HT1080 (cell line): ENCODE measurements at regions not wholly inside any gene's neighbourhood (a gene's known extent, or its start where the extent isn't known, plus 50 kb on each side); places are given as distances from the start of the nearest gene placed in this dataset.
"Not testable (repeated sequence)": the region's sequence is repeated elsewhere in the genome, so short reads cannot be mapped to it uniquely, and the experiment has no call there.

Source experiments
- DNase-seq: peaks from one replicate; pipeline ENCODE4 v3.0.0-alpha.2; 2015; ENCODE audit warnings: low read depth

DNA sequence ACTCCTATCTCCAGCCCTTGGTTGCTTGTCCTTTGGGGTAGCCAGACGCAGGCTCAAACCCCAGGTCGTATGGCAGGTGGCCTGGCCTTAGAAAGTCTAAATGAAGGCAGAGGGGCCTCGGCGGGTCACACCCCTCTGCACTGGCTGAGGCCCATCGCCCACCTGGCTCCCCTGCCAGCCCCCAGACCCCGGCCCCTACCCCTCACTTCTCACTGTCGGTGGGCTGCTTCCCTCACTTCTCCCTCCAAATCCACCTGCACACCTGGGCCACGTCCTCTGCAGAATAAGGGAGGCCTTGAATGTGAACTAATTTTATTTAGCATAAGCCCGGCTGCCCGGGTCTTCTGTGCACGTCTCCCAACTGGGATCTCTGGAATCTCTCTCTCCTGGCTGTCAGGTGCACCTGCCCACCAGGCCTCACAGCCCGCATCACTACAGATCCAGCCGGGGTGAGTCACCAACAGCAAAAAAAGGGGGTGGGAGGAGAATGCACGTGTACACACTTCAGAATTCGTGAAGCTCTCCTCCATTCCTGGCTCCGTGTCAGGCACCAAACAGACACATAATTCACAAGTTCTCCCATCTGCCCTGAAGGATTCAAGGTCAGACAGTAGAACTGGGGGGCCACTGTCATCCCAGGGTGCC, 107.5 kb upstream of the SIM2 start:
- no peak for DNase-seq

DNA sequence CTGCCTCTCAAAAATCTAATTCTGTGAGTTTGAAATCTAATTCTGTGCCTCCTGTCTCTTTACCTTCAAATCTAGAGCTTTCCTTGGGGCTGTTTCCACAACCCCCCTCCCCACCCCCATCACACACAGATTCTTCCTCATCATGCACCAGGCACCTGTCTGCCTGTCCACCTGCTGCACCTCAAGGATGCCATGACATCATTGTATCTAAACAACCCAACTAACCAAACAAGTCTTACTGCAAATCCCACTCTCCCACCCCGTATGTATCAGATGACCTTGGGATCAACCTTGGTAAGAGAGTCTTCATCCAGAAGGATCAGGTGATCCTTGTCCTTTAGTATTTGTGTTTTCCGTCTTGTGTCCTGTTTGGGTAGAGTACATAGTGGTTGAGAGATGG, 102.7 kb upstream of the SIM2 start:
- DNase-seq, result no peak

DNA sequence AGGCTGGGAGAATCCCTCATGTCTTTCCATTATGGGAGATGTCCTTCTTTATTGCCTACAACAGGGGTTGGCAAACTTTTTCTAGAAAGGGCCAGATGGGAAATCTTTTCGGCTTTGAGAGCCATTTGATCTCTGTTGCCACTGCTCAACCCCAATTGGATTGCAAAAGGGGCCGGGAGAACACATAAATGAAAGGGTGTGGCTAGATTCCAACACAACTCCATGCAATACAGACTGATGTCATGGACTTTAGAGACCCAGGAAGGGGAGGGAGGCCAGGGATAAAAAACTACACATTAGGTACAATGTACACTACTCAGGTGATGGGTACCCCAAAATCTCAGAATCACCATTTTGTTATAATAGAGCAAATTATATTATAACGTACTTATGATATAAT, 97.6 kb upstream of the SIM2 start:
- no peak for DNase-seq

DNA sequence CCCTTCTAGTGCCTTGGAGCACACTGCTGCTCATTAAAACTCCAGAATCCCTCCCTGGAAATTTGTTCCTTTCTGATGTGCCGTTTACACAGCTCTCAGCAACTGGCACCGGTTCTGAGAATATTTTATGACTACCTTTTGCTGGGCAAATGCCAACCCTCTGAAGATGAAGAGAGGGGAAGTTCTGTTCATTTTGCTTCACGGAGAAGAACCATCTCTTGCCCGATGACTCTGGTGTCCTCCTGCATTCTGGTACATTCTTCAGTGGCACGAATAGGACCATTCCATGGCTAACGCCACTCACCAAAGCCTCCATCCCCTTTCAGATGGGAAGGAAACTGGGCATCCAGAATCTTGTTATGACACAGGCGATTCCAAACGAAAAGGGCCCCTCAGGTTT, 96.2 kb upstream of the SIM2 start:
- no peak for DNase-seq

DNA sequence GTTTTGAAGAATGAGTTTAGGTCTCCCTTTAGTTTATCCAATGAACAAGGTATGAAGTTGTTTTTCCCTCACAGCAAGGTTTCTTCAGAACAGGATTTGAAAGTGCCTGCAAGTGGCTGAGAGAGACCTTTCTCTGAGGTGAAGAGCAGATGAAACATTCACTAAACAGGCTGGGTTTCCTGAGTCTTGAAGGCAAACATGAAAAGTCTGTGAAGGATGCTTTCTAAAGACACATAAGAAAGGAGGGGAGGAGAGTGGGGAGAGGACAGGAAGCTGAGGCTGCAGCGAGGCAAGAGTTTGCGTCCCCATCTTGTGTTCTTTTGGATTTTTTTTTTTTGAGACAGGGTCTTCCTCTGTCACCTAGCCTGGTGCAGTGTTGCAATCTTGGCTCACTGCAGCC, 95.7 kb upstream of the SIM2 start:
- no peak for DNase-seq

DNA sequence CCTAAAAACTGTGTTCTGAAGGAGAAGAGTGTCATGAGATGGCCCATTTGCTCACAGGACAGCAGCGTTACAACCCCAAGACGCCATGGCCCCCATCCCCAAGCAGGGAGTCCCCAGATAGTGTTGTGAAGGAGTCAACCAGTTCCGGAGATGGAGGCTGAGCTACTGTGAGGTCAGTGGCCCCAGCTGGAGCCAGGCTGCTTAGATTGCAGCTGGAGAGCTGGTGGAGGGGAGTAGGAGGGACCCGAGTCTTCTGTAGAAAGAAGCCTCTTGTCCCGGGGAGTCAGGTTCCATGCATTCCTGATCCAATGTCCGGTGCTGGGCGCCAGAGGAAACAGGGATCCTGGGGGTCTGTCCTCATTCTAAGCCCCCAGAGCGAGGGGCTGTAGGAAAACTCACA, 93.5 kb upstream of the SIM2 start:
- DNase-seq, result no peak

DNA sequence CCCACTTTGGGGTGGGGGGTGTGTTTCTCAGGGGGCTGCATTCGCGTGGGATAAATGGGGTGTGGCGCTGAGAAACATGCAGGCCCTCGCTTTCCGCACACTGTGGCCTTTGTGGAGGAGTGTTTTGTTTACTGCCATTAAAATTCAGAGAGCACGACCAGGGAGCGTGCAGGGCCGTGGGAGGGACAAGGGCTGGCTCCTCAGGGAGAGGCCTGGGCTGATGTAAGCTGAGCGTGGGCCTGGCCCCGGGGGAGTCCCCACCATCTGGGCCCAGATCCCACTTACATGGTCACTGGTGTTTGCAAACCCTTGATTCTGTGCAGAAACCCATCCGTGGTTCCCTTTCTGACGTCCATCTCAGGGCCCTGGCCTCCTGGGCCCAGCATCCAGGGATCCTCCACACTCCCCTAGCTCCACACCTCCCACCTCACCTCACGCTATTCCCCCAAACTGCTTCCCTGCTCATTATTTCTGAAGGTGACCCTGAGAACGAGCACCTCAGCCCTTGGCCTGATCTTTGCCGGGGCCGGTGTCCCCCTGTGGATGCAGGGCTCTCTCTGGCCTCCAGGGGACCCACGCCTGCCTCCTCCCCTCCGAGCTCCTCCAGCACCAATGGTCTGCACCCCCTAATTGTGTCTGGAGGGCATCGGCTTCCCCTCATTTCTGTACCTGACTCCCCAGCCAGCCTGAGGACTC, 92.5 kb upstream of the SIM2 start:
- no peak for DNase-seq

DNA sequence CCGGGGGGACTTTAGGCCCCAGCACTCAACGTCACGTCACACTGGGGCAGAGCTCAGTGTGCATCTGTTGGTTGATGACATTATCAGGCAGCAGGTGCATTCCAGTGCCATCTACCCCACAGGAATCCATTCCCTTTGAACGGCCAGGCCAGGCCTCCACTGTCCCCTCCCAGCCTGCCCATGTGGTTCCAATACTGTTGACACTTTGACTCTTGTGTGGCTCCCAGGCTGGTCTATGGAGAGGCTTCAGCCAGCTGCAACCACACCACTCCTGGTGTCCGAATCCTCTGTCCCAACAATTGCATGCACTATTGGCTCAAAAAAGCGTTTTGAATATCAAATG, 92.0 kb upstream of the SIM2 start:
- DNase-seq, result no peak

DNA sequence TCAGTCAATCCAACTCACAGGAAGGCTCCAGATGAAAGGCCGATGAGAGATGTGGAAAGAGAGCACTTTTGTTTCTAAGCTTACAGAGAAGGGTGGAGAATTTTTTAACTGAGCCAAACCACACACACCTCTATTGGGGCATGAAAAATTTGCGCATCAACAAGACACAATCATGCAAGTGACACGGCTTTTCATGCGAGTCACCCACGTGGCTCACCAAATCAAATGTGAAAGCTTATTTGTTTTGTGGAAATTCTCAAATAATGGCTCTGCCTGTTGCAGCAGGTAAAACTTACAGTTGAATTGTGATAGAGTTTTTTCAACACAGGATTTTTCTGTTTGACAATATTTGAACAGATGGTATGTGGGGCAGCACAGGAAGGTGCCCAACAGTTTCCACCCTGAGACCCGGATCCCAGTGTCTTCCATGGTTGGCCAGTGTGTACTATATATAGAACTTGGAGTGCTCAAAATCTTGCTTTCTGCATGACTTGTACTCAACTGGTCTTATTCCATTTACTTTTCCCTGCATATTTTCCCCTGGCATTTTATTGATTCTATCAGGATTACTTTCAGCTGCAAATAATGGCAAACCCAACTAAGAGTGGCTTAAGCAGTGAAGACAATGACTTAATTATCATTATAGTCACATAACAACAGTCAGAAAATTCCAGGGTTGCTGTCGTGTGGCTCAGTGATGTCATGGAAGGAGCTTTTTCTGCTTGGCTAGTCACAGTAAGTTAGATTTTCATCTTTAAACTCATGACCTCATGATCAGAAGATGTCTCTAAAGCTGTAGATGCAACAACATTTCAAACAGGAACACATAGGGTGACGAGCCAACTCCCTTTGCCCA, 90.6 kb upstream of the SIM2 start:
- no peak for DNase-seq

DNA sequence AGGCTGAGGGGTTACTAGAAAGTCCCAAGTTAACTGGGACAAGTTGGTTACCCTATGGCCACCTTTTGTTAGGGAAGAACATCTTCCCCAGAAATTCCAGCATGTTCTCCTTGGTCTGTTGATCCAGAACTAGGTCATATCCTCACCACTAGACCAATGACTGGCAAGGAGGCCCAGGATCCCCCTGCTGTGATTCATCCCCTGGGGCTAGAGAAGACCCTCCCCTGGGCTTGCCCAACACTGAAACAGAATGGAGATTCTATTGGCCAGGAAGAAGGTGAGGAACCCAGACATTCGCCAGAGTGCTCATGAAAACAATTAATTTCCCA, 90.1 kb upstream of the SIM2 start:
- no peak for DNase-seq

DNA sequence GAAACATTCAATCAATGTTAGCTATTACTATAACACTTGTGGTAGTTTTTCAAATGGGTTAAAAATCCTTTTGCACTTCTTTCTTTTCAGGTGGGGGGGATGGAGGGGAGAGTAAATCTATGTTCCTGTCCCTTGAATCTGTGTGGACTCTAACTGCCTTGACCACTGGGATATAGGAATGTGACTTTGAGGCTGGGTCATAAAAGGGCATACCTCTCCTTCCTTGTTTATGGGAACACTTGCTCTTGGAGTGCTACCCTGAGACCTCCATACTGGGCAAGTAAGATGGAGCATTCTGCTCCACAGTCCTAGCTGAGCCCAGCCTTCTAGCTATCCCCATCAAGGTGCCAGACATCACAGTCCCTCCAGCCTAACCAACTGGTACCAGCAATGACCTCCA, 89.3 kb upstream of the SIM2 start:
- no peak for DNase-seq

DNA sequence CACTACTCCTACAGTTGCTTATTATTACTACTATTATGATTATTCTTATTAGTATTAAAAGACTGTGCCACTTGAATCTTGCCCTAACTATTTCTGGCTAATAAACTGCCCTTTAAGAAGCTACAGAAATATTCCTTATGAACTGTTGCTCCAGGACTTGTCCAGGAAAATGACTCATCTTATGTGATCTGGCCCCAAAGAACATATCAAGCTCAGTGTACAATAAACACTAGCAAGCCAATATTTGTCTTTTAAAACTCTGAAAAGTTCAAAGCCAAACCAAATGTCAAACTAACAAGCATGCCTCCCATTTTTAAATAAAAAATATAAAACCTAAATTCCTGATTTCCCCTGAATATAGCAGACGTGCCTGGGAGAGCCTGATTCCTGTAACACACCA, 88.7 kb upstream of the SIM2 start:
- no peak for DNase-seq

DNA sequence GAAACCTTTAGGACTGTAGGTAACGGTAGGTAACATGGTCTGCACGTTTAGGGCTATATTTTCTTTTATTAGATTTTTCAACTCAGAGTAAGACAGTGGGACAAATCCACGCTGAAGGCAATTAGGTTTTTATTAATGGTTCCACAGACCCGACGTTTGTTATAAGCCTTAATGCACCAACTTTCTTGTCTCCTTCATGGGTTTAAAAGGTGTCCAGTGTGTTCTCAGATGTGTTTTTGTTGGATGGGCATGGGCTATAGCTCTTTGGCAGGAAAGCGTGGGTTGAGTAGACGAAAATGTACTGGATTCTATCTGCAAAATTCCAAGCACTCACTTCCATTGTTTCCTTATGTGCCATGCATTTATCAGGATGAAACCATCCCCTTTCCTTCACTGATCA, 88.0 kb upstream of the SIM2 start:
- DNase-seq, result no peak

DNA sequence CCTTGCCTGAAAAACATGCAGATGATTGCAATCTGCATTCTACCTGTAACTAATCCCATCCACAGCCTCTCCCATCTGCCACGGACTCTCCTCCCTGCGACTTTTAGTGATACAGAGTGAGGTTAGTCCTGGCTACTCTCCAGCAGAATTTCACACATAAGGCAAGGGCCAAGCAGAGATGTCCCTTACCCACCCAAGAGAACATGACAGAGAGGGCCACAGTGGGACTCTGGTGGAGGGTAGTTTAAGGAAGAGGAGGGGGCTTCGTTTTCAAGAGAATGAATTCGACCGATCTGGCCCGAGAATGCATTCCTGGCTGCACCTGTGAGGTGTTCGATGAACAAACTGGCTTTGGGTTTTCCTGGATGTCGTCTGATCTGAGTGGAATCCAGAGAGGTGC, 87.5 kb upstream of the SIM2 start:
- DNase-seq, result no peak

DNA sequence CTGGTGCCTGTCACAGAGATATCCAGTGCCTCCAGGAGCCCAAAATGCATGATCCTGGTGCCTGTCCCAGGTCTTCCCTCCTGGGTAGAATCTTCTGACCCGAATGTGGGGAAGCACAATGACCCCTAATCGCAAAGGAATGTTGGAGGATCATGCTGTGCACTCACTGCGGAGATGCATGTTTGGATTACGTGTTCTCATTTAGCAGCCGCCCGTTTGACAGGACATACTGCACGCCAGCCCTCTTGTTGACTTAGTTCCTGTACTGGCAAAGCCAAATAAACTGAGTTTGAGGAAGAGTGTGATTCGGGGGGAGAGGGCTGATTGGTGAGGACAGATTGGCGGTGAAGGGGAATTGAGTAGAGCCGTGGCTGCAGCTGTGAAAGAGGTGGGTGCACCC, 85.9 kb upstream of the SIM2 start:
- peak; percentile 37 for DNase-seq

DNA sequence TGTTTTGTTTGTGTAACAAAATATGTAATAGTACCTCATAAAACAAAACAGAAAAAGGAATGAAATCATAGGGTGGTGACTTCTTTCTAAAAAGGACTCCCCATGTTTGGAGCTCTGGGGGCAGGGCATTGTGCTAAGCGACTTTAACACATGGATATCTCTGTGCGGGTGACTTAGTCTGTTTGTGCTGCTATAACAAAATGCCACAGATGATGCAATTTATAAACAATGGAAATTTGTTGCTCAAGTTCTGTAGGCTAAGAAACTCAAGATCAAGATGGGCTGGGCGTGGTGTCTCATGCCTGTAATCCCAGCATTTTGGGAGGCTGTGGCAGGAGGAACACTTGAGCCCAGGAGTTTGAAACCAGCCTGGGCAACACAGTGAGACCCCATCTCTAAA, 85.4 kb upstream of the SIM2 start:
- no peak for DNase-seq

DNA sequence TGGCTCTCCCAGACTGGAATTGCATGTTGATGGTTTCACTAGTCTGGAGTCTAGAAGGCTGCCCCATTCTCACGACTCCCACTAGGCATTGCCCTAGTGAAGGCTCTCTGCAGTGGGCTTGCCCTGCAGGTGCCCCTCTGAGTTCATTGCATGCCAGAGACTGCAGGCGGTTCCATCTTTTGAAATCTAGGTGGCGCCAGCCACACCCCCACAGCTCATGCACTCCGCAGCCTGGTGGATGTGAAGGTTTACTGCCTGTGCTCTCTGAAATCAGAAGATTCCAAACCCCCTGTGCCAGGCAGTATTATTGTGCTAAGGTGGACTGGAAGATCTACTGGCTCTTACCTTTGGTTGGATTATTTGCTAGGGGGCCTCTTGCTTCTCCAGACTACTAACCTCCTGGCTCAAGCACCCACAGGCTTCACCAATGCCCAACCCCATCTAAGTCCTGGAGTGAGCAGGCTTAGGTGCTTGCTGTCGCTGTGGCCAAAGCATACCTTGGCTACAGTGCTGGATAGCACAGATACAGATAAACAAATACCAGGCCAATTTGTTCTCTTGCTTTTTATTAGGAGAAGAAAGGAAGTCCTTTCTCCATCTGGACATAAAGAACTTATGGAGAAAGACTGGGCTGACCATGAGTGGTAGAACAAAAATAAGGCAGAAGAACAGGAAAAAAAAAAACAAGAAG, 83.5 kb upstream of the SIM2 start:
- DNase-seq, result peak; percentile 18

DNA sequence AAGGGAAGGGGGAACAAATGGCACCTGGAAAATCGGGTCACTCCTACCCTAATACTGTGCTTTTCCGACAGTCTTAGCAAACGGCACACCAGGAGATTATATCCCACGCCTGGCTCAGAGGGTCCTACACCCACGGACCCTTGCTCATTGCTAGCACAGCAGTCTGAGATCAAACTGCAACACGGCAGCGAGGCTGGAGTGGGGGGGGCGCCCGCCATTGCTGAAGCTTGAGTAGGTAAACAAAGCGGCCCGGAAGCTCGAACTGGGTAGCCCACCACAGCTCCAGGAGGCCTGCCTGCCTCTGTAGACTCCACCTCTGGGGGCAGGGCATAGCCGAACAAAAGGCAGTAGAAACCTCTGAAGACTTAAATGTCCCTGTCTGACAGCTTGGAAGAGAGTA, 82.1 kb upstream of the SIM2 start:
- DNase-seq, result not testable (repeated sequence)

DNA sequence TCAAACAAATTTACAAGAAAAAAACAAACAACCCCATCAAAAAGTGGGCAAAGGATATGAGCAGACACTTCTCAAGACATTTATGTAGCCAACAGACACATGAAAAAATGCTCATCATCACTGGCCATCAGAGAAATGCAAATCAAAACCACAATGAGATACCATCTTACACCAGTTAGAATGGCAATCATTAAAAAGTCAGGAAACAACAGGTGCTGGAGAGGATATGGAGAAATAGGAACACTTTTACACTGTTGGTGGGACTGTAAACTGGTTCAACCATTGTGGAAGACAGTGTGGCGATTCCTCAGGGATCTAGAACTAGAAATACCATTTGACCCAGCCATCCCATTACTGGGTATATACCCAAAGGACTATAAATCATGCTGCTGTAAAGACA, 77.1 kb upstream of the SIM2 start:
- DNase-seq, result not testable (repeated sequence)

DNA sequence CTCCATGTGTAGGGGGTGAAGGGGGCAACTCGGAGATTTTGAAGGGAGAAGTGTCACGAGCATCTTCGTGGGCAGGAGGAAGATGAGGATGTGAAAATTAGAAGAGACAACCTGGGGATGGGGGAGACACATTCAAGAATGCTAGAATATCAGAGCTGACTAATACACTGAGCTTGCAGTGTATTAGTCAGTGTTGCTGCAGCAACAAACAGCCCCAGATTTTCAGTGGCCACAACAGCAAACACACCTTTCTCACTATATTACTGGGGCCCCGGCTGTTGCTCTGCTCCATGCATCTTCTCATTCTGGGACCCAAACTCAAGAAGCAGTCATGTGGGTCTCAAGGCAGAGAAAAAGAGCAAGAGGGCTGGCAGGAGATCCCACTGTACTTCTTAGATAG, 74.8 kb upstream of the SIM2 start:
- DNase-seq, result no peak

DNA sequence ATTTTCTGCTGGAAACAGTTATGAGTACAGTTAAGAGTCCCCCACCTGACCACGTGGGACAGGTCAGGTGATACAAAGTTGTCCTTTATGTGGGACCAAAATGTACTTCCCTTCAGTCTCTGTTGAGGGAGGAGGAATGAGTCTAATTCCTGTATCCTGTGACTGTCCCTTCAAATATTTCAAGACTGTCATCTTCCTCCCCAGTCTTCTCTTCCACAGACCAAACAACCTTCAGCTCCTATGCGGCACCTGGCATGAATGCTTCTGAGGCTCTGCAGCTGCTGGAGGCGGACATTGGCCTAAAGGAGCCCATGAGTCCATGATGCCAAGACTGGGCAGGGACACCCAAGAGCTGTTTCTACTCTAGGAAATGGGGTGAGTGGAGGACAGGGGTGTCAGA, 72.1 kb upstream of the SIM2 start:
- peak; percentile 57 for DNase-seq

DNA sequence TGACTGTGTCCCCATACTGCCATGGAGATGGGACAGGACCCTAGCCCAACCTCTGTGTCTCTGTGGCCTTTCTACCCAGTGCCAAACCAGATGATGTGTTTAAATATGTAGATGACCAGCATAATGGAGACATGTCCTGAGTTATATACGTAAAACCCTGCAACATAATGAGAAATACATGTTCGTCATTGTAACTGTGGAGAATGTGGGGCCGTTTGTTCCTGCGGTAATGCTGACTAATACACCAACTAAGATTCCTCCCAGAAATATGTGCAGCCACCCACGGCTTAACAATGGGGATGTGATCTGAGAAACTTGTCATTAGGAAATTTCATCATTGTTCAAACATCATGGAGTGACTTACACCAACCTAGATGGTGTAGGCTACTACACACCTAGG, 71.7 kb upstream of the SIM2 start:
- DNase-seq, result peak; percentile 87
